Upper lobe of left lung (tissue), 4 donors: ENCODE measurements at regions not wholly inside any gene's neighbourhood (a gene's known extent, or its start where the extent isn't known, plus 50 kb on each side); places are given as distances from the start of the nearest gene placed in this dataset.

Experiments
- EP300 ChIP-seq, 4 donors: sonication (generic); formaldehyde crosslinking; IDR thresholded peaks; one replicate each; pipeline ENCODE4 v1.5.1; 2017; ENCODE audit warnings: antibody characterized with exemption in 4 of 4, control low read depth in 2 of 4
- POLR2AphosphoS5 ChIP-seq, 2 donors: sonication (generic); formaldehyde crosslinking; IDR thresholded peaks; one replicate each; pipeline ENCODE4 v1.5.1; 2017; ENCODE audit warnings: antibody characterized with exemption in 2 of 2
- TF ChIP-seq, protein P1 (sequence below), 6 experiments: fragments of 450-650 bp in 4 of 6; fragments of 200-600 bp in 2 of 6; sonication (generic) in 2 of 6; IDR thresholded peaks; one replicate each; pipeline ENCODE4 v1.5.1; 2016 to 2019; ENCODE audit warnings: antibody characterized with exemption in 6 of 6

- TF ChIP-seq, protein P1, sequence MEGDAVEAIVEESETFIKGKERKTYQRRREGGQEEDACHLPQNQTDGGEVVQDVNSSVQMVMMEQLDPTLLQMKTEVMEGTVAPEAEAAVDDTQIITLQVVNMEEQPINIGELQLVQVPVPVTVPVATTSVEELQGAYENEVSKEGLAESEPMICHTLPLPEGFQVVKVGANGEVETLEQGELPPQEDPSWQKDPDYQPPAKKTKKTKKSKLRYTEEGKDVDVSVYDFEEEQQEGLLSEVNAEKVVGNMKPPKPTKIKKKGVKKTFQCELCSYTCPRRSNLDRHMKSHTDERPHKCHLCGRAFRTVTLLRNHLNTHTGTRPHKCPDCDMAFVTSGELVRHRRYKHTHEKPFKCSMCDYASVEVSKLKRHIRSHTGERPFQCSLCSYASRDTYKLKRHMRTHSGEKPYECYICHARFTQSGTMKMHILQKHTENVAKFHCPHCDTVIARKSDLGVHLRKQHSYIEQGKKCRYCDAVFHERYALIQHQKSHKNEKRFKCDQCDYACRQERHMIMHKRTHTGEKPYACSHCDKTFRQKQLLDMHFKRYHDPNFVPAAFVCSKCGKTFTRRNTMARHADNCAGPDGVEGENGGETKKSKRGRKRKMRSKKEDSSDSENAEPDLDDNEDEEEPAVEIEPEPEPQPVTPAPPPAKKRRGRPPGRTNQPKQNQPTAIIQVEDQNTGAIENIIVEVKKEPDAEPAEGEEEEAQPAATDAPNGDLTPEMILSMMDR (IDR thresholded peaks at IDR 0.05): no peak
- TF ChIP-seq POLR2AphosphoS5 (IDR thresholded peaks at IDR 0.05) (no peak), EP300 (IDR thresholded peaks at IDR 0.05) (no peak)
Measured at GRCh38 chr1:215360758-215361157, 206.3 kb upstream of the KCTD3 start.
